Fibroblast of skin of scalp (primary cell): ENCODE measurements at regions not wholly inside any gene's neighbourhood (a gene's known extent, or its start where the extent isn't known, plus 50 kb on each side); places are given as distances from the start of the nearest gene placed in this dataset.
A peak's percentile ranks its signal among the peaks of the same experiment; 100 is the strongest.

Source experiments
- DNase-seq: peaks from one replicate; pipeline ENCODE4 v3.0.0-alpha.2; 2013

GRCh38 chr13:22562116-22562515, 618.7 kb upstream of the SGCG start:
- DNase-seq: no peak

GRCh38 chr13:22563272-22563671, 617.5 kb upstream of the SGCG start:
- no peak for DNase-seq

- no peak for DNase-seq
These were observed 611.0 kb upstream of the SGCG start for GRCh38 chr13:22569811-22570210.

- no peak for DNase-seq
These were observed 590.9 kb upstream of the SGCG start for GRCh38 chr13:22589880-22590279.

GRCh38 chr13:22592515-22592914, 588.3 kb upstream of the SGCG start:
- DNase-seq: peak; percentile 5

GRCh38 chr13:22594041-22594440, 586.7 kb upstream of the SGCG start:
- DNase-seq: no peak

- no peak for DNase-seq
These were observed 584.5 kb upstream of the SGCG start for GRCh38 chr13:22596171-22596863.

GRCh38 chr13:22599156-22599555, 581.6 kb upstream of the SGCG start:
- DNase-seq: no peak

- no peak for DNase-seq
These were observed 562.8 kb upstream of the SGCG start for GRCh38 chr13:22618002-22618401.

- DNase-seq: no peak
These were observed 555.1 kb upstream of the SGCG start for GRCh38 chr13:22625691-22626090.

- no peak for DNase-seq
These were observed 551.4 kb upstream of the SGCG start for GRCh38 chr13:22629374-22629773.

GRCh38 chr13:22642088-22642487, 538.7 kb upstream of the SGCG start:
- DNase-seq: no peak

GRCh38 chr13:22644941-22645340, 535.8 kb upstream of the SGCG start:
- no peak for DNase-seq

- no peak for DNase-seq
These were observed 533.5 kb upstream of the SGCG start for GRCh38 chr13:22647156-22647850.

GRCh38 chr13:22648320-22648801, 532.4 kb upstream of the SGCG start:
- DNase-seq: no peak

- DNase-seq: no peak
These were observed 528.0 kb upstream of the SGCG start for GRCh38 chr13:22652796-22653195.

- DNase-seq: no peak
These were observed 526.9 kb upstream of the SGCG start for GRCh38 chr13:22653866-22654265.

- no peak for DNase-seq
These were observed 525.5 kb upstream of the SGCG start for GRCh38 chr13:22655106-22655852.

GRCh38 chr13:22662771-22663170, 518.0 kb upstream of the SGCG start:
- no peak for DNase-seq

GRCh38 chr13:22665506-22665905, 515.3 kb upstream of the SGCG start:
- DNase-seq: no peak

- no peak for DNase-seq
These were observed 490.0 kb upstream of the SGCG start for GRCh38 chr13:22690756-22691155.

GRCh38 chr13:22693691-22694090, 487.1 kb upstream of the SGCG start:
- no peak for DNase-seq

GRCh38 chr13:22696433-22696832, 484.3 kb upstream of the SGCG start:
- DNase-seq: no peak

GRCh38 chr13:22698467-22698866, 482.3 kb upstream of the SGCG start:
- no peak for DNase-seq
